Activated CD8-positive, alpha-beta T cell treated with anti-CD3 and anti-CD28 coated beads for 36 hours (primary cell): ENCODE measurements at regions not wholly inside any gene's neighbourhood (a gene's known extent, or its start where the extent isn't known, plus 50 kb on each side); places are given as distances from the start of the nearest gene placed in this dataset.

Experiments
- ATAC-seq: fragments of 200-7000 bp; cut with Tn5 transposase; one replicate; pipeline ENCODE4 v1.10.0; 2021; ENCODE audit warnings: mild to moderate bottlenecking, moderate library complexity
- CTCF ChIA-PET: fragments of 350-600 bp; sonication (Branson Sonifier 250); formaldehyde crosslinking; loops from one replicate; lab custom pipeline; 2021; ENCODE audit warnings: antibody characterized with exemption; lab: Charles Lee
- POLR2A ChIA-PET: fragments of 350-600 bp; sonication (Branson Sonifier 250); formaldehyde crosslinking; loops from one replicate; lab custom pipeline; 2021; ENCODE audit warnings: antibody characterized with exemption; lab: Charles Lee
- DNase-seq: peaks from one replicate; pipeline ENCODE4 v3.0.0-alpha.2; 2020
- H3K27ac Mint-ChIP-seq: one replicate; pipeline ENCODE4 v1.8.0; 2021; ENCODE audit warnings: mild to moderate bottlenecking, mixed read lengths
- H3K27me3 Mint-ChIP-seq: one replicate; pipeline ENCODE4 v1.8.0; 2021; ENCODE audit warnings: mixed read lengths
- H3K36me3 Mint-ChIP-seq: one replicate; pipeline ENCODE4 v1.8.0; 2021; ENCODE audit warnings: low read depth, mixed read lengths
- H3K4me1 Mint-ChIP-seq: one replicate; pipeline ENCODE4 v1.8.0; 2021; ENCODE audit warnings: low read depth, mixed read lengths
- H3K4me3 Mint-ChIP-seq: one replicate; pipeline ENCODE4 v1.8.0; 2021; ENCODE audit warnings: mild to moderate bottlenecking, moderate library complexity, mixed read lengths
- H3K9me3 Mint-ChIP-seq: one replicate; pipeline ENCODE4 v1.8.0; 2021; ENCODE audit warnings: mixed read lengths
- CTCF ChIP-seq: fragments of 200-600 bp; IDR thresholded peaks from one replicate; pipeline ENCODE4 v1.8.0; 2022; ENCODE audit warnings: antibody characterized with exemption, mild to moderate bottlenecking
- intact Hi-C: fragments of 100-400 bp; cut with micrococcal nuclease; formaldehyde crosslinking; loops from one replicate; pipeline ENCODE4 v1.10.0; 2022

DNA sequence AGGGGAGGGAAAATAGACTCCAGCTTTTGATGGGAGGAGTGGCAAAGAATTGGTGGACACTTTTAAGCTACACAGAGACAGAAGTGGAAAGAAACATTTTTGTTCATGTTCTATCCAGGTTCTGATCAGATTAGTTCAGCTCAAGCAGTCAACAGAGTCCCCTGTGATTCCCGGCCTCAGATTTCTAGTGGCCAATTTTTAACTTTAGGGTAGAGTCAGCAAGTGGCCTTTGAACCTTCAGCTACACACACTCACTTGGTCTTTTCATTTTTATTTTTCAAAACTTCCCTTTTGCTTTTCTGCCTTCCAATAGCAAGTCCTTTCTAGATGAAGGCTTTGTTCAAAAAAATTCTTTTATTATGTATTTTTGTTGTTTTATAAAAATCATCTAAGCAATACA, 169.2 kb upstream of the RPS6KA3 start:
- Mint-ChIP-seq H3K9me3 (no peaks in the 10 kb centered on the region), H3K36me3 (no peaks in the 10 kb centered on the region), H3K4me3 (no peak overlapping the region), H3K4me1 (peaks cover 48% of the 10 kb centered on the region), H3K27me3 (no peaks in the 10 kb centered on the region), H3K27ac (peak overlapping the region; percentile 48)
- no peak for TF ChIP-seq CTCF
- DNase-seq = no peak
- CTCF ChIA-PET = interaction anchor here (2.7 kb wide), 1 partner anchor 183 kb away, joined by 15 read pairs; no protein-coding TSS in a partner anchor
- intact Hi-C loops = no loop called here
- POLR2A ChIA-PET = no interaction called here
- ATAC-seq = no peak

GRCh38 chrX:20434986-20435385, 168.3 kb upstream of the RPS6KA3 start:
- H3K36me3 Mint-ChIP-seq = no peaks in the 10 kb centered on the region
- peaks cover 40% of the 10 kb centered on the region for H3K4me1 Mint-ChIP-seq
- ChIA-PET POLR2A (no interaction called here), CTCF (interaction anchor here (1.0 kb wide), 1 partner anchor 50 kb away, joined by 3 read pairs; no protein-coding TSS in a partner anchor)
- H3K9me3 Mint-ChIP-seq = no peaks in the 10 kb centered on the region
- no peak for DNase-seq
- H3K4me3 Mint-ChIP-seq = no peak overlapping the region
- no peak overlapping the region for H3K27ac Mint-ChIP-seq
- TF ChIP-seq CTCF = no peak
- H3K27me3 Mint-ChIP-seq = no peaks in the 10 kb centered on the region
- intact Hi-C loops = no loop called here
- ATAC-seq = no peak

DNA sequence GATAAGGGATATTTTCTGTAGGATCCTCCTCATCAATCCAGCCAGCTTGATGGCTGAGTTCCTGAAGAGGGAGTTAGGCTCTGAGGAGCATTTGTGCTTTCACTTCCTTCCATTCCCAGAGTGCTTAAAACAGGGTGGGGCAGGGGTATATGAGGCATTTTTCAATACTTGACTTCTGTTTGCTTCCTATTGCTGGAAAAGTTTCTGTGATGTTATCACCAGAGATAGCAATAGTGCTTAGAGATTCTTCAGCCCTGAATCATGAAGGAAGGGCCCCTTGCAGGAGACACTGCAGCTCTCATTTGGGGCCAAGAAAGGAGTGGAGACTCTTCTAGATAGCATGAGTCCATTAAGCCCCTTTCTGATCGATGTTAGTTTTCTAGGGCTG, 166.7 kb upstream of the RPS6KA3 start:
- no peaks in the 10 kb centered on the region for H3K9me3 Mint-ChIP-seq
- no peaks in the 10 kb centered on the region for H3K27me3 Mint-ChIP-seq
- ATAC-seq (no peak), DNase-seq (no peak)
- H3K4me1 Mint-ChIP-seq = peaks cover 37% of the 10 kb centered on the region
- H3K4me3 Mint-ChIP-seq = no peak overlapping the region
- no peaks in the 10 kb centered on the region for H3K36me3 Mint-ChIP-seq
- H3K27ac Mint-ChIP-seq = peak overlapping the region; percentile 6
- intact Hi-C loops = no loop called here
- TF ChIP-seq CTCF = no peak
- ChIA-PET POLR2A (no interaction called here), CTCF (interaction anchor here (1.0 to 1.4 kb wide), 2 partner anchors 14 to 175 kb away, joined by 3 read pairs; no protein-coding TSS in a partner anchor)

DNA sequence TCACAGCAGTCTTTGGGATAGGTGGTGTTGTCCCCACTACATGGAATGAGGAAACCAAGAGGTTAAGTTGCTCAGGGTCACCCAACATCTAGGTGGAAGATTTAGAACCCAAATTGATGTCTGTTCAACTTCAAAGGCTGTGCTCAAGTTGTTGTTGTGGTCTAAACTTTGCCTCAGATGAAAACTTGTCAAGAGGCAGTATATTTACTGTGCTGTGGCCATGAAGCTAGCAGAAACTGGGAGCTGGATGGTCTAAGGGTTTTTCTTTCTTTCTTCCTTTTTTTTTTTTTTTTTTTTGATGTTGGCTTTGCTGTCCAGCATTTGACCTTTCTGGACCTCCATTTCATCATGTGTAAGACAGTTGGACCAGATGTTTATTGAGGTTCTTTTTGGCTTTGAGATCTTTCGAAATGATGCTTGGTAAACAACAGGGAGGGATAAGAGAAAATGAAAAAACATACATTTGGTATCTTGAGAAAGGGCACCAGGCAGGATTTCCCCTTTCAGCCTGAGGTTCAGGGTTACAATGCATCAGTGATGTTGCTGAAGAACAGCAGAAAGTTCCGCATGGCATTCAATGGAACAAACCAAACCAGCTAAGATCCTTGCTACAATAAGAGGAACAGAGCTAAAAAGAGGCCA, 166.2 kb upstream of the RPS6KA3 start:
- H3K27ac Mint-ChIP-seq = peak overlapping the region; percentile 33
- ATAC-seq (no peak), DNase-seq (no peak)
- ChIA-PET CTCF (interaction anchor here (0.7 to 1.4 kb wide), 3 partner anchors 14 to 174 kb away, joined by 3 read pairs; no protein-coding TSS in a partner anchor), POLR2A (no interaction called here)
- peaks cover 32% of the 10 kb centered on the region for H3K4me1 Mint-ChIP-seq
- H3K36me3 Mint-ChIP-seq = no peaks in the 10 kb centered on the region
- H3K27me3 Mint-ChIP-seq = no peaks in the 10 kb centered on the region
- no peak for TF ChIP-seq CTCF
- no peak overlapping the region for H3K4me3 Mint-ChIP-seq
- no peaks in the 10 kb centered on the region for H3K9me3 Mint-ChIP-seq
- intact Hi-C loops = no loop called here

DNA sequence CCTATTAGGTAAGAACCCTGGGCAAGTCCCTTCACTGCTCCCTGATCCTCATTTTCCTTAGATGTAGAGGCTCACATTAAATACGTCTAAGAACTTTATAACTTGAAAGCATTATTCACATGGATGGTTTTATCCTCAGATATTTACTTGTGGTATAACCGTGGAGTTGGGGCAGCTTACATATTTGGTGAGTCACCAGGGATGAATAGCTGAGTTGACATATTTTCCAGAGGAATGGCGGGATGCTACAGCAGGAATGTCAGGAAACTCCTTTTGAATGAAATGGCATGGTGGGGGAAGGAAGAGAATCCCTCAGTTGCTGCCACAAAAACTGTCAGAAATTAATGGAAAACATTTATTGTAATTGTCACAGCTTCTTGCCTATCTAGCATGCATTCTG, 165.3 kb upstream of the RPS6KA3 start:
- H3K27ac Mint-ChIP-seq = no peak overlapping the region
- ATAC-seq = no peak
- POLR2A ChIA-PET = no interaction called here
- H3K9me3 Mint-ChIP-seq = no peaks in the 10 kb centered on the region
- intact Hi-C loops = no loop called here
- H3K4me1 Mint-ChIP-seq = peaks cover 26% of the 10 kb centered on the region
- CTCF ChIA-PET = interaction anchor here (0.7 to 1.4 kb wide), 2 partner anchors 13 to 16 kb away, joined by 3 read pairs; no protein-coding TSS in a partner anchor
- no peak for TF ChIP-seq CTCF
- no peaks in the 10 kb centered on the region for H3K27me3 Mint-ChIP-seq
- H3K4me3 Mint-ChIP-seq = no peak overlapping the region
- no peak for DNase-seq
- H3K36me3 Mint-ChIP-seq = no peaks in the 10 kb centered on the region
